Esophagus squamous epithelium (tissue), 5 donors: ENCODE measurements at regions not wholly inside any gene's neighbourhood (a gene's known extent, or its start where the extent isn't known, plus 50 kb on each side); places are given as distances from the start of the nearest gene placed in this dataset.
"Not testable (repeated sequence)": the region's sequence is repeated elsewhere in the genome, so short reads cannot be mapped to it uniquely, and the experiment has no call there.

ENCODE experiments used
- DNase-seq: peaks from one replicate; lab custom pipeline; 2025; lab: John Stamatoyannopoulos, UW
- H3K27ac ChIP-seq, 4 donors: fragments of 200-600 bp; sonication (generic); one replicate each; pipeline ENCODE4 v1.5.1; 2016 to 2019; ENCODE audit warnings: mild to moderate bottlenecking in 1 of 4
- H3K27me3 ChIP-seq, 4 donors: fragments of 200-600 bp; sonication (generic); 1 replicate in 3 of 4; 2 replicates in 1 of 4; pipeline versions ENCODE4 v1.5.1 to v1.6.0; 2017 to 2021; ENCODE audit warnings: antibody characterized with exemption in 1 of 4
- H3K36me3 ChIP-seq, 3 donors: fragments of 200-600 bp; sonication (generic); one replicate each; pipeline ENCODE4 v1.5.1; 2016 to 2019
- H3K4me1 ChIP-seq, 3 donors: fragments of 200-600 bp; sonication (generic); one replicate each; pipeline ENCODE4 v1.5.1; 2017 to 2019
- H3K4me3 ChIP-seq, 4 donors: fragments of 200-600 bp; sonication (generic); 1 replicate in 3 of 4; 2 replicates in 1 of 4; pipeline ENCODE4 v1.5.1; 2016 to 2019; ENCODE audit warnings: mild to moderate bottlenecking in 2 of 4, moderate library complexity in 1 of 4
- H3K9me3 ChIP-seq, 3 donors: fragments of 200-600 bp; sonication (generic); one replicate each; pipeline ENCODE4 v1.5.1; 2016 to 2019
- POLR2A ChIP-seq, 4 donors: fragments of 450-650 bp; IDR thresholded peaks; one replicate each; pipeline ENCODE4 v1.6.1; 2017; ENCODE audit warnings: antibody characterized with exemption in 4 of 4, mild to moderate bottlenecking in 4 of 4, moderate library complexity in 3 of 4
- WGBS, 2 donors: methylation state at CpG; one replicate each; pipeline ENCODE4 v1.1.5; 2018; 5-methylcytosine and 5-hydroxymethylcytosine counted together
- intact Hi-C: fragments of 100-400 bp; cut with DNase I; formaldehyde crosslinking; loops from one replicate; pipeline ENCODE4 v1.15.0; 2022
- TF ChIP-seq, protein P1 (sequence below), 6 experiments: fragments of 450-650 bp in 4 of 6; fragments of 200-600 bp in 2 of 6; sonication (generic) in 2 of 6; IDR thresholded peaks; one replicate each; pipeline ENCODE4 v1.5.1; 2016 to 2019; ENCODE audit warnings: antibody characterized with exemption in 6 of 6, mild to moderate bottlenecking in 4 of 6, moderate library complexity in 4 of 6
- donor health status: DM: yes; HTN: yes; CAD: no.

DNA sequence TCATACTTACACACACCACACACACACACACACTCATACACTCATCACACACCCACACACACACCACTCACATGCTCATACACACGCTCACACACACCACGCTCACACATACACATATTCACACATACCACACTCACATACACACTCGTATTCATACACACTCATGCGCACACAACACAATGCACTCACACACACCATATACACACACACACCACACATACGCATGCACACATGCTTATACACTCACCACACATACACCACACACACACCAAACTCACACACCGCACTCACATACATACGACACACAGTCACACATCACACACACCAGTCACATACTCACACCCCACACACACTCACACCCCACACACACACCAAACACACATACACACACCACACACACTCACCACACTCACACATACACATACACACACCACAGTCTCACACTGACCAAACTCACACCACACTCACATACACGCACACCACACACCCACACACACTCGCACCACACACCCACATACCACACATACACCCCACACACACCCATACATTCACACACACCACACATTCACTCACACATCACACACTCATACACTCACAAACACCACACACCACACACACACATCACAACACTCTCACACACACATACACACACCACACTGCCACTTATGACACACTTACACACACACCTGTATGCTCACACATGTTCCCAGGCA is 88.9 kb downstream of the IRX5 start:
- WGBS, 2 donors: 96 to 98% methylated on average over 9 of the region's 9 CpGs
- no peak overlapping the region for H3K4me3 ChIP-seq
- H3K36me3 ChIP-seq: no peaks in the 10 kb centered on the region
- TF ChIP-seq POLR2A (IDR thresholded peaks at IDR 0.05): no peak
- TF ChIP-seq, protein P1, sequence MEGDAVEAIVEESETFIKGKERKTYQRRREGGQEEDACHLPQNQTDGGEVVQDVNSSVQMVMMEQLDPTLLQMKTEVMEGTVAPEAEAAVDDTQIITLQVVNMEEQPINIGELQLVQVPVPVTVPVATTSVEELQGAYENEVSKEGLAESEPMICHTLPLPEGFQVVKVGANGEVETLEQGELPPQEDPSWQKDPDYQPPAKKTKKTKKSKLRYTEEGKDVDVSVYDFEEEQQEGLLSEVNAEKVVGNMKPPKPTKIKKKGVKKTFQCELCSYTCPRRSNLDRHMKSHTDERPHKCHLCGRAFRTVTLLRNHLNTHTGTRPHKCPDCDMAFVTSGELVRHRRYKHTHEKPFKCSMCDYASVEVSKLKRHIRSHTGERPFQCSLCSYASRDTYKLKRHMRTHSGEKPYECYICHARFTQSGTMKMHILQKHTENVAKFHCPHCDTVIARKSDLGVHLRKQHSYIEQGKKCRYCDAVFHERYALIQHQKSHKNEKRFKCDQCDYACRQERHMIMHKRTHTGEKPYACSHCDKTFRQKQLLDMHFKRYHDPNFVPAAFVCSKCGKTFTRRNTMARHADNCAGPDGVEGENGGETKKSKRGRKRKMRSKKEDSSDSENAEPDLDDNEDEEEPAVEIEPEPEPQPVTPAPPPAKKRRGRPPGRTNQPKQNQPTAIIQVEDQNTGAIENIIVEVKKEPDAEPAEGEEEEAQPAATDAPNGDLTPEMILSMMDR (IDR thresholded peaks at IDR 0.05): no peak
- no peak for DNase-seq
- peaks cover 0 to 34% (median 0%) of the 10 kb centered on the region in 4 donors for H3K27me3 ChIP-seq
- intact Hi-C loops: no loop called here
- H3K9me3 ChIP-seq: peaks cover 0 to 5% (median 3%) of the 10 kb centered on the region in 3 donors
- no peaks in the 10 kb centered on the region for H3K4me1 ChIP-seq
- no peak overlapping the region for H3K27ac ChIP-seq

- intact Hi-C loops: no loop called here
- no peak for TF ChIP-seq POLR2A (IDR thresholded peaks at IDR 0.05)
- TF ChIP-seq, protein P1 (IDR thresholded peaks at IDR 0.05): peak in 1 of 6 experiments; percentile 9
These were observed 91.2 kb downstream of the IRX5 start for GRCh38 chr16:55021595-55022475.

DNA sequence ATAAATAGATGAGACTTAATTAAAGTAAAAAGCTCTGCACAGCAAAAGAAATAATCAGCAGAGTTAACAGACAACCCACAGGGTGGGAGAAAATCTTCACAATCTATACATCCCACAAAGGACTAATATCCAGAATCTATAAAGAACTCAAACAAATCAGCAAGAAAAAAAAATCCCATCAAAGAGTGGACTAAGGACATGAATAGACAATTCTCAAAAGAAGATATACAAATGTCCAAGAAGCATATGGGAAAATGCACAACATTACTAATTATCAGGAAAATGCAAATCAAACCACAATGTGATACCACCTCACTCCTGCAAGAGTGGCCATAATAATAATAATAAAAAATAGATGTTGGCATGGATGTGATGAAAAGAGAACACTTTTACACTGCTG is 96.6 kb downstream of the IRX5 start:
- DNase-seq, intact Hi-C loops, H3K27ac ChIP-seq, H3K36me3 ChIP-seq, H3K4me1 ChIP-seq, H3K4me3 ChIP-seq: not testable (repeated sequence)
- Histone ChIP-seq H3K27me3 (peaks cover 0 to 21% (median 0%) of the 10 kb centered on the region in 4 donors), H3K9me3 (peaks cover 0 to 18% (median 0%) of the 10 kb centered on the region in 3 donors)

More at GRCh38 chr16:55021595-55022475, 91.2 kb downstream of the IRX5 start:
- DNase-seq: no peak
- Histone ChIP-seq H3K4me3 (no peak overlapping the region), H3K9me3 (peaks cover 0 to 12% (median 3%) of the 10 kb centered on the region in 3 donors), H3K27ac (no peak overlapping the region), H3K4me1 (no peaks in the 10 kb centered on the region), H3K36me3 (no peaks in the 10 kb centered on the region), H3K27me3 (peaks cover 0 to 33% (median 0%) of the 10 kb centered on the region in 4 donors)
- 37 to 40% methylated on average over 8 to 10 of the region's 11 CpGs for WGBS, 2 donors

DNA sequence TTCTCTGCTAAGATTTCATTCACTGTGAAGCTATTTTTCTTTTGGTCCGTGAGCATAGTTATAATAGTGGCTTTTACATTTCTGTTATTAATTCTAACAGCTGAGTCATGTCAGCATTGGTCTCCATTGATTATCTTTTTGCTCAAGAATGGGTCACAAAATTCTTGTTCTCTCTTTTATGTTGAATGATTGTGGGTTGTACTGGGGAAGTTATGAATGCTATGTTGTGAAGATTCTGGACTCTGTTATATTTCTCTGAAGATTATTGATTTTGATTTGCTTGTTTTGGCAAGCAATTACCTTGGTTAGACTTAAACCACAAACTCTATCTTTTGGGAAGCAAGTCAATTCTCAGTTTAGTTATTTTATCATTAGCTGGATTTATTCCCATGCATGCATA is 98.8 kb downstream of the IRX5 start:
- 78 to 94% methylated on average over 1 of the region's 1 CpG for WGBS, 2 donors
- no peak for DNase-seq
- intact Hi-C loops: no loop called here

GRCh38 chr16:55030944-55031343 is 100.3 kb downstream of the IRX5 start:
- H3K27me3 ChIP-seq: peaks cover 0 to 12% (median 0%) of the 10 kb centered on the region in 4 donors
- no peaks in the 10 kb centered on the region for H3K36me3 ChIP-seq
- no peak overlapping the region for H3K27ac ChIP-seq
- TF ChIP-seq, protein P1 (IDR thresholded peaks at IDR 0.05): no peak
- no peak for TF ChIP-seq POLR2A (IDR thresholded peaks at IDR 0.05)
- H3K4me3 ChIP-seq: no peak overlapping the region
- peaks cover 0 to 18% (median 0%) of the 10 kb centered on the region in 3 donors for H3K9me3 ChIP-seq
- WGBS, 2 donors: 57 to 70% methylated on average over 4 to 5 of the region's 5 CpGs
- H3K4me1 ChIP-seq: no peaks in the 10 kb centered on the region
- no peak for DNase-seq
- intact Hi-C loops: no loop called here

More for the DNA sequence above, 98.8 kb downstream of the IRX5 start:
- Histone ChIP-seq H3K4me1 (no peaks in the 10 kb centered on the region), H3K36me3 (no peaks in the 10 kb centered on the region), H3K4me3 (no peak overlapping the region), H3K27ac (no peak overlapping the region), H3K9me3 (peaks cover 0 to 18% (median 0%) of the 10 kb centered on the region in 3 donors), H3K27me3 (peaks cover 0 to 12% (median 0%) of the 10 kb centered on the region in 4 donors)
- no peak for TF ChIP-seq POLR2A (IDR thresholded peaks at IDR 0.05)
- TF ChIP-seq, protein P1 (IDR thresholded peaks at IDR 0.05): no peak
